HS-27A (cell line): ENCODE measurements at regions not wholly inside any gene's neighbourhood (a gene's known extent, or its start where the extent isn't known, plus 50 kb on each side); places are given as distances from the start of the nearest gene placed in this dataset.
"Not testable (repeated sequence)": the region's sequence is repeated elsewhere in the genome, so short reads cannot be mapped to it uniquely, and the experiment has no call there.

Source experiments
- DNase-seq: peaks from one replicate; pipeline ENCODE4 v3.0.0-alpha.2; 2012; ENCODE audit warnings: low read depth, missing footprints

- DNase-seq: no peak
These were observed 511.0 kb downstream of the CSNK1G3 start for GRCh38 chr5:124022966-124023365.

GRCh38 chr5:124021776-124022175, 509.8 kb downstream of the CSNK1G3 start:
- DNase-seq: no peak

- DNase-seq: no peak
These were observed 509.2 kb downstream of the CSNK1G3 start for GRCh38 chr5:124021066-124021641.

DNA sequence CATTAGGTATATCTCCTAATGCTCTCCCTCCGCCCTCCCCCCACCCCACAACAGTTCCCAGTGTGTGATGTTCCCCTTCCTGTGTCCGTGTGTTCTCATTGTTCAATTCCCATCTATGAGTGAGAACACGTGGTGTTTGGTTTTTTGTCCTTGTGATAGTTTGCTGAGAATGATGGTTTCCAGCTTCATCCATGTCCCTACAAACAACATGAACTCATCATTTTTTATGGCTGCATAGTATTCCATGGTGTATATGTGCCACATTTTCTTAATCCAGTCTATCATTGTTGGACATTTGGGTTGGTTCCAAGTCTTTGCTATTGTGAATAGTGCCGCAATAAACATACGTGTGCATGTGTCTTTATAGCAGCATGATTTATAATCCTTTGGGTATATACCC, 505.3 kb downstream of the CSNK1G3 start:
- not testable (repeated sequence) for DNase-seq

GRCh38 chr5:124007675-124008398, 495.9 kb downstream of the CSNK1G3 start:
- no peak for DNase-seq

- no peak for DNase-seq
These were observed 489.1 kb downstream of the CSNK1G3 start for GRCh38 chr5:124001036-124001615.

- no peak for DNase-seq
These were observed 488.6 kb downstream of the CSNK1G3 start for GRCh38 chr5:124000538-124000937.

DNA sequence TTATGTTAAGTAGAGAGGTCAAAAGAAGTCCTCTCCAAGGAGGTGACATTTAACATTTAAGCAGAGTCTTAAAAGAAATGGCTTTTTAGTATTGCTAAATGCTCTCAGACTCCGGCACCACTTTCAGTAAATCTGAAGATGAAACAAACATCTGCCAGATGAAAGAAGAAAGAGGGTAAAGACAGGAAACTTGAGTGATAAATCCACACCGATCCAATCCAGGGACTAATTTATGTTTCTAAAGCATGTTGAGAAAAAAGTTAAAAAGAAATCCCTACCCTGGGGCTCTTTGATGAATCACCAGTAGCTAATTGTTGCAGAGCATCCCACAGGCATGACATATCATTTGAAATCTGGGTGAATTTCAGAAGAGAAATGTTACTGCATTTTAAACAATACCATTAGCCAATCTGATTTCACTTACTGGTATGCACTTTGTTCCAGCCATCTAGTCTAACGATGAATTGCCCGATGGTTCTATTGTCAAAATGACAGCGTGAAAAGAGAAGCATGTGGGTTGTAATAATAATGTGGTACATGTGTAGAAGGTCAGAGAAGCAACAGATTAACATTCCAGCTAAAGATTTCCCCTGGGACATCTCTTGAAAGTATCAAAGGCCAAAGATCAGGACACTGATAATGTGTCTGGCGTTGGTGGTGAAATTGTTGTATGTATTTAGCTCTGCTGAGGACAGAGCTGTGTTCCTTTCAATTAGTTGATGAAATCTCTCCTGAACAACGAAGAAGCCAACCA, 485.7 kb downstream of the CSNK1G3 start:
- no peak for DNase-seq

DNA sequence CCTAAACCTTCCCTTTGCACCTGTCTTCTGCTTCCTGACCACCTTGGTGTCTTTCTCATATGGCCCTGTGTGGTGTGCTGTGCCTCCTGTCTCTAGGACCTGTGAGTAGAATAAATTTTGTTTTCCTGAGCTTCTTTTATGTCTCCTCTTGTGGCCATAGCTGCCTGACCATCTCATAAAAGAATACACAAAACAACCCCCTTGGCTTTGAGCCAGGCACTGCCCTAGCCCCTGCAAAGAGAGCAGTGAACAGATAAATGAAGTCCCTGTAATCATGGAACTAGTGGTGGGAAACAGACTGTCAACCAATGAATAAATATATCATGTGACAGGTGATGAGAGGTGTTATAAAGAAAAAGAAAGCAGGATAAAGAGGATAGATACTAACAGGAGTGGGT, 485.1 kb downstream of the CSNK1G3 start:
- DNase-seq: no peak

GRCh38 chr5:123992641-123993040, 480.7 kb downstream of the CSNK1G3 start:
- DNase-seq: no peak

DNA sequence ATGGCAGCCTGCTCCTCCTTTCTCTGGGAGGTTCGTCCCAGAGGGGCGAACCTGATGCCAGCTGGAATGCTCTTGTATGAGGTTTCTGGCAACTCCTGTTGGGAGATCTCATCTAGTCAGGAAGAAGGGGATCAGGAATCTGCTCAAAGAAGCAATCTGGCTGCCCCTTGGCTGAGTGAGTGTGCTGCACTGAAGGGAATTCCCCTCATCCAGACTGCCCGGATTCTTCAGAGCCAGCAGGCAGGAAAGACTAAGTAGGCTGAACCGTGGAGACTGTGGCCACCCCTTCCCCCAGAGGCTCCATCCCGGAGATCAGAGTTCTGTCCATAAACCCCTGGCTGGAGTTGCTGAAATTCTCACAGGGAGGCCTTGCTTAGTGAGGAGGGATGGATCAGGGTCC, 476.0 kb downstream of the CSNK1G3 start:
- no peak for DNase-seq

GRCh38 chr5:123976379-123977033, 464.5 kb downstream of the CSNK1G3 start:
- no peak for DNase-seq

DNA sequence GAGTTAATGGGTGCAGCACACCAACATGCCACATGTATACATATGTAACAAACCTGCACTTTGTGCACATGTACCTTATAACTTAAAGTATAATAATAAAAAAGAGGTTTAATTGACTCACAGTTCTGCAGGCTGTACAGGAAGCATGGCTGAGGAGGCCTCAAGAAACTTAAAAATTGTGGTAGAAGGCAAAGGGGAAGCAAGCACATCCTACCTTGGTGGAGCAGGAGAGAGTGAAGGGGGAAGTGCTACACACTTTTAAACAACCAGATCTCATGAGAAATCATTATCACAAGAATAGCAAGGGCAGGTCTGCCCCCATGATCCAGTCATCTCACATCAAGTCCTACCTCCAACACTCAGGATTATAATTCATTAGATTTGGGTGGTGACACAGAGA, 463.5 kb downstream of the CSNK1G3 start:
- DNase-seq: not testable (repeated sequence)

DNA sequence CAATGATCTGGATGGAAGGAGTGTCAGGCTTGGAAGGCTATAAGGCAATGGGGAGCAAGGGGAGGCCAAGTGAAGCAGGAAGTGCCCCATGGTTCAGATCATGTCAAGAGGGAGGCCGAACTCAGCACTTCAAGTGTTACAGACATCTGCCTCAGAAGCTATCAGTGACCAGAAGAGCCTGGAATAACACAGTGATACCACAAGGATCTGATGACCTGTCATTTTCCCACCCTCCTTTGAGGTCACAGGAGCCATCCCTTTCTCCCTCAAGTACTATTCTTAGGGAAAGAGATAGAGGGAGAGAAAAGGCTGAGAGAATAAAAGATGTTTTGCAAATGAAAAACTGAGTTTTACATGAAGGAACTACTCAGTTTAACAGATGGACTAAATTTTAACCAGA, 454.8 kb downstream of the CSNK1G3 start:
- no peak for DNase-seq

GRCh38 chr5:123965626-123966025, 453.6 kb downstream of the CSNK1G3 start:
- no peak for DNase-seq

GRCh38 chr5:123964884-123965283, 452.9 kb downstream of the CSNK1G3 start:
- no peak for DNase-seq

- DNase-seq: no peak
These were observed 448.5 kb downstream of the CSNK1G3 start for GRCh38 chr5:123960526-123960925.

- DNase-seq: peak; percentile 66
These were observed 439.6 kb downstream of the CSNK1G3 start for GRCh38 chr5:123951582-123951977.

DNA sequence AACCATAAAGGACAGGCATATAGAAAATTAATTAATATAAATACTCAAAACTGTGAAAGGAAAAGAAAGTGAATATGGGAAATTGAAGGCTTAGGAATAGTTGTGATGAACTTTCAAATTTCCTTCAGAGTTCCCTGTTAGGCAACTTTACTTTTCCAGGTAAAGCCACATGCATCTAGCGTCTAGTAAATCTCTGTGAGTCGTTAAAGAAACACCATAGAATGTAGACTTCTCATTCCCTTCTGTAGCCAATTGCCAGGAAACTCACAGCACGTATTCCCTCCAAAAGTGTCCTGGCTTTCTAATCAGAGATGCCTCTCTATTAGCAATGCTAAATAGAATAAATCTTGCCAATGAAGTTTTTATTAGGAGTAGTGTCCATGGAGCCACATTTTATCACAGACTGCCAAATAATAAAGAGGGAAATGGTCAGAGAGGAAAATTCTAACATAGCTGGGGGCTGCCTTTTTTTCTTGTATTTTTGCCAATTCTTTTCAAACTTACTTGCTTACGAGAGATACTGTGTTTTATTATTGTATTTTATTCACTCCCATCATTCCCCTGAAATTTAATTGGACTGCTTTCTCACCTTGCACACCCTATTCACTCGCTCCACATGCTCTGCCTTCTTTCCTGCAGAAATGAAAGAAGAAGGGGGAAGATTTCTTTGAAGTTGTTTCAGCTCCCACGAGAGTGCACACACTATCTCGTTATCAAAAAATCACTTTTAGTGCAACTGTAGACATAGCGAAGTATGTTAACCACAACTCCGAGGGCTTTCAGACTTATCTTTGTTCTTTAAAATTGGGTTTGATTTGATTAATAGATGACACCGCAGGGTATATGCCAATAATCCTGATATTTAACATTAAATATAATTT, 439.0 kb downstream of the CSNK1G3 start:
- peak; percentile 9 for DNase-seq

- DNase-seq: no peak
These were observed 437.9 kb downstream of the CSNK1G3 start for GRCh38 chr5:123949807-123950340.
